ENCODE measurements at regions not wholly inside any gene's neighbourhood (a gene's known extent, or its start where the extent isn't known, plus 50 kb on each side); places are given as distances from the start of the nearest gene placed in this dataset.
"Not testable (repeated sequence)": the region's sequence is repeated elsewhere in the genome, so short reads cannot be mapped to it uniquely, and the experiment has no call there.

GRCh38 chr13:94800423-94800822 lies 88.1 kb upstream of the SOX21 start:
- intact Hi-C loops (cut with micrococcal nuclease), result no loop called here
- Histone ChIP-seq H3K36me3 (no peaks in the 10 kb centered on the region), H3K4me1 (no peaks in the 10 kb centered on the region), H3K9me3 (replicated peaks) (no peaks in the 10 kb centered on the region), H3K27me3 (ENCODE audit: low read depth) (no peaks in the 10 kb centered on the region), H3K4me3 (no peak overlapping the region), H3K27ac (replicated peaks) (no peak overlapping the region)
- DNase-seq, result no peak
- TF ChIP-seq CTCF (IDR thresholded peaks at IDR 0.05; ENCODE audit: borderline replicate concordance), result no peak

GRCh38 chr13:94799299-94799698 lies 87.0 kb upstream of the SOX21 start:
- intact Hi-C loops (cut with micrococcal nuclease), result no loop called here
- Histone ChIP-seq H3K9me3 (replicated peaks) (no peaks in the 10 kb centered on the region), H3K27me3 (ENCODE audit: low read depth) (no peaks in the 10 kb centered on the region), H3K4me3 (no peak overlapping the region), H3K27ac (replicated peaks) (no peak overlapping the region), H3K36me3 (no peaks in the 10 kb centered on the region), H3K4me1 (no peaks in the 10 kb centered on the region)
- no peak for DNase-seq
- TF ChIP-seq CTCF (IDR thresholded peaks at IDR 0.05; ENCODE audit: borderline replicate concordance), result no peak

GRCh38 chr13:94798738-94799137 lies 86.4 kb upstream of the SOX21 start:
- H3K27me3 ChIP-seq (ENCODE audit: low read depth), result no peaks in the 10 kb centered on the region
- TF ChIP-seq CTCF (IDR thresholded peaks at IDR 0.05; ENCODE audit: borderline replicate concordance), result no peak
- intact Hi-C loops (cut with micrococcal nuclease), result no loop called here

GRCh38 chr13:94795292-94795691 lies 82.9 kb upstream of the SOX21 start:
- intact Hi-C loops (cut with micrococcal nuclease), result no loop called here
- H3K9me3 ChIP-seq (replicated peaks), result no peaks in the 10 kb centered on the region
- H3K27ac ChIP-seq (replicated peaks), result no peak overlapping the region
- no peak overlapping the region for H3K4me3 ChIP-seq
- H3K36me3 ChIP-seq, result no peaks in the 10 kb centered on the region
- H3K27me3 ChIP-seq (ENCODE audit: low read depth), result peaks cover 4% of the 10 kb centered on the region
- no peaks in the 10 kb centered on the region for H3K4me1 ChIP-seq
- no peak for DNase-seq
- TF ChIP-seq CTCF (IDR thresholded peaks at IDR 0.05; ENCODE audit: borderline replicate concordance), result no peak

More at GRCh38 chr13:94798738-94799137, 86.4 kb upstream of the SOX21 start:
- Histone ChIP-seq H3K4me3 (no peak overlapping the region), H3K4me1 (no peaks in the 10 kb centered on the region), H3K9me3 (replicated peaks) (no peaks in the 10 kb centered on the region), H3K27ac (replicated peaks) (no peak overlapping the region), H3K36me3 (no peaks in the 10 kb centered on the region)
- DNase-seq, result no peak

- H3K36me3 ChIP-seq; H3K4me1 ChIP-seq; H3K4me3 ChIP-seq; DNase-seq; H3K27ac ChIP-seq (replicated peaks); H3K27me3 ChIP-seq (ENCODE audit: low read depth); intact Hi-C loops (cut with micrococcal nuclease): not testable (repeated sequence)
- peaks cover 11% of the 10 kb centered on the region for H3K9me3 ChIP-seq (replicated peaks)
Measured at GRCh38 chr13:94786246-94786645, 73.9 kb upstream of the SOX21 start.

GRCh38 chr13:94784066-94784465 lies 71.7 kb upstream of the SOX21 start:
- H3K9me3 ChIP-seq (replicated peaks), result peaks cover 11% of the 10 kb centered on the region
- H3K4me1 ChIP-seq, result no peaks in the 10 kb centered on the region
- TF ChIP-seq CTCF (IDR thresholded peaks at IDR 0.05; ENCODE audit: borderline replicate concordance), result no peak
- DNase-seq, result no peak
- H3K27me3 ChIP-seq (ENCODE audit: low read depth), result no peaks in the 10 kb centered on the region
- intact Hi-C loops (cut with micrococcal nuclease), result no loop called here
- no peaks in the 10 kb centered on the region for H3K36me3 ChIP-seq
- no peak overlapping the region for H3K27ac ChIP-seq (replicated peaks)
- no peak overlapping the region for H3K4me3 ChIP-seq
